K562 (cell line): ENCODE measurements at regions not wholly inside any gene's neighbourhood (a gene's known extent, or its start where the extent isn't known, plus 50 kb on each side); places are given as distances from the start of the nearest gene placed in this dataset.
A peak's percentile ranks its signal among the peaks of the same experiment; 100 is the strongest.

ENCODE experiments used
- CBX1 ChIP-seq: sonication (generic); IDR thresholded peaks from 2 replicates; pipeline ENCODE4 v1.6.1; 2016; ENCODE audit warnings: antibody characterized with exemption, low read depth, mild to moderate bottlenecking
- FOXP1 ChIP-seq: sonication (generic); formaldehyde crosslinking; IDR thresholded peaks from 2 replicates; pipeline ENCODE4 v1.8.0; 2022; ENCODE audit warnings: mild to moderate bottlenecking, missing genetic modification reagents
- HMG20A ChIP-seq: fragments of 450-650 bp; formaldehyde crosslinking; conservative IDR thresholded peaks from 2 replicates; pipeline ENCODE4 v1.4.0; 2020; ENCODE audit warnings: mild to moderate bottlenecking, mixed read lengths
- HNRNPLL ChIP-seq: fragments of 200-400 bp; formaldehyde crosslinking; IDR thresholded peaks from 2 replicates; pipeline ENCODE4 v1.6.1; 2017; ENCODE audit warnings: low read length, low read depth, mild to moderate bottlenecking; ENCODE audit not compliant: poor library complexity, severe bottlenecking
- HNRNPUL1 ChIP-seq: fragments of 200-400 bp; formaldehyde crosslinking; IDR thresholded peaks from 2 replicates; pipeline ENCODE4 v1.6.1; 2017; ENCODE audit warnings: low read length
- MED1 ChIP-seq: sonication (generic); formaldehyde crosslinking; IDR thresholded peaks from 2 replicates; pipeline ENCODE4 v1.8.1; 2023; ENCODE audit warnings: missing genetic modification reagents, borderline replicate concordance
- NFRKB ChIP-seq: fragments of 450-650 bp; IDR thresholded peaks from 2 replicates; pipeline ENCODE4 v1.6.1; 2016; ENCODE audit warnings: low read depth
- POLR2G ChIP-seq: fragments of 200-400 bp; formaldehyde crosslinking; IDR thresholded peaks from 2 replicates; pipeline ENCODE4 v1.6.1; 2017; ENCODE audit warnings: low read depth, mild to moderate bottlenecking, antibody characterized with exemption, low read length, moderate library complexity
- RB1 ChIP-seq: fragments of 450-650 bp; IDR thresholded peaks from 2 replicates; pipeline ENCODE4 v1.6.1; 2017; ENCODE audit warnings: low read depth, mild to moderate bottlenecking
- RREB1 ChIP-seq: fragments of 250-450 bp; sonication (Bioruptor Pico); IDR thresholded peaks from 2 replicates; pipeline ENCODE4 v1.4.0; 2020
- SAFB ChIP-seq: fragments of 200-400 bp; formaldehyde crosslinking; IDR thresholded peaks from 2 replicates; pipeline ENCODE4 v1.6.1; 2017; ENCODE audit warnings: low read depth, low read length, borderline replicate concordance
- SETDB1 ChIP-seq: IDR thresholded peaks from one replicate; pipeline ENCODE4 v1.6.1; 2012; ENCODE audit warnings: low read length, control low read depth, inconsistent platforms
- SLC30A9 ChIP-seq: fragments of 250-450 bp; sonication (Bioruptor Pico); IDR thresholded peaks from 2 replicates; pipeline ENCODE4 v1.8.0; 2022; ENCODE audit warnings: mild to moderate bottlenecking, moderate library complexity
- TEAD2 ChIP-seq: fragments of 450-650 bp; IDR thresholded peaks from 2 replicates; pipeline ENCODE4 v1.6.1; 2016; ENCODE audit warnings: missing genetic modification characterization, control low read depth, missing compliant biosample characterization
- U2AF1 ChIP-seq: fragments of 200-400 bp; formaldehyde crosslinking; optimal IDR thresholded peaks from 2 replicates; pipeline ENCODE3; 2017; ENCODE audit warnings: mild to moderate bottlenecking, low read depth, low read length, moderate library complexity
- XRCC4 ChIP-seq: IDR thresholded peaks from one replicate; pipeline ENCODE4 v1.6.1; 2011; ENCODE audit not compliant: insufficient read depth, insufficient read length; ENCODE audit errors: extremely low read depth
- ZNF12 ChIP-seq: sonication (generic); formaldehyde crosslinking; IDR thresholded peaks from 2 replicates; pipeline ENCODE4 v1.4.0; 2020; ENCODE audit warnings: mild to moderate bottlenecking, missing genetic modification reagents
- ZNF165 ChIP-seq: fragments of 250-450 bp; sonication (Bioruptor Pico); IDR thresholded peaks from 2 replicates; pipeline ENCODE4 v1.4.0; 2020; ENCODE audit warnings: borderline replicate concordance
- ZNF24 ChIP-seq: fragments of 450-650 bp; IDR thresholded peaks from 2 replicates; pipeline ENCODE4 v1.6.1; 2016
- ZNF316 ChIP-seq: fragments of 450-650 bp; IDR thresholded peaks from 2 replicates; pipeline ENCODE4 v1.6.1; 2016
- TF ChIP-seq, protein P1 (sequence below): fragments of 450-650 bp; IDR thresholded peaks from 2 replicates; pipeline ENCODE4 v1.6.1; 2018; ENCODE audit warnings: mild to moderate bottlenecking, low read depth; ENCODE audit not compliant: partially characterized antibody
- TF ChIP-seq, protein P2 (sequence below), 2 experiments: fragments of 250-450 bp in 1 of 2; fragments of 450-650 bp in 1 of 2; sonication (Bioruptor Pico) in 1 of 2; IDR thresholded peaks; 2 replicates each; pipeline versions ENCODE4 v1.6.1 to v1.8.0; 2016 to 2021; ENCODE audit warnings: mild to moderate bottlenecking in 2 of 2, moderate library complexity in 2 of 2, missing compliant biosample characterization in 1 of 2, missing genetic modification characterization in 1 of 2

DNA sequence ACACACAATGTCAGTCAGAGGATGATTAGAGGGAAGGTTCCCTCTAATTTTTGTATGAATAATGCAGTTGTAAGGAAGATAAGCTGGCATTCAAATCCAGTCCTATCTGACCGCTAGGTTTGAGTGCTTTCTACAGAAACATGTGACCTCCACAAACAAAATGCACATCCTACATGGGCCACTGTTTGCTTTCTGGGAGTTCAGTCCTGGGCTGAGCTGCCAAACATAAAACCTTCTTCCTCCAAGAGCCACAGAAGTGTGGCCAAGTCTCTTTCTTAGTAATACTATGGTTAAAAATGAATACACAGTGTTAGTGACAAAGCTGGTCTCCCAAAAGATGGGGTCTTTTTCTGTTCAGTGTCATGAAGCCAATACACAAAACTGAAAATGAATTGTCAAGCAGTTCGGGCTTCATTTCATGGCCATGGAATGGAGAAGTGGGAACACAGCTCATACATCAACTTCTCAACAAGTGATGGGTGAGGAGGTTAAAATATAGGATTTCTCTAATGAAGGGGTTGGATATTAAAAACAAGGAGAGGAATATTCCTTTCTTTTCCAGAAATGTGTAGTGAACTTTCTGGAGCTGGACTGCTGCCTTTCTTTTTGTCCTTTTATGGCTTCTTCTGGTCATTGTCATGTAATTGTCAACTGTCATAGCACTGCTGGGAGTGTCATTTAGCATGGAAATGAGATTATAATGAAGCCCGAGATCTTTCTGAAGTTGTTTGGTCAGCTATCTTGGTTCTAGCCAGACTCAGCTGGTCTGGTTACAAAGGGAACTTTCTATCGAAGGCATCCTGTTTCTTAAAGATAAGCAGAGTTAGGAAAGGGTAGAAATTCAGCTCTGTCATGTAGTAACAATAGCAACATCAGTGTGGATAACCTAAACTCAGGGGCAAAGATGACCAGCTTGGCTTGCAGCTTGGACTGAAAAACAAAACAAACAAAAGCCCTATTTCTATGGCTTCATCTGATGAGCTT, 135.1 kb downstream of the CHD1L start (continued):
- no peak for TF ChIP-seq RREB1 (CRISPR knock-in tag)
- no peak for TF ChIP-seq ZNF24
- TF ChIP-seq ZNF12 (CRISPR knock-in tag): no peak
- TF ChIP-seq MED1 (CRISPR knock-in tag): no peak
- TF ChIP-seq SETDB1: no peak
- TF ChIP-seq ZNF165 (CRISPR knock-in tag): no peak
- TF ChIP-seq, protein P1, sequence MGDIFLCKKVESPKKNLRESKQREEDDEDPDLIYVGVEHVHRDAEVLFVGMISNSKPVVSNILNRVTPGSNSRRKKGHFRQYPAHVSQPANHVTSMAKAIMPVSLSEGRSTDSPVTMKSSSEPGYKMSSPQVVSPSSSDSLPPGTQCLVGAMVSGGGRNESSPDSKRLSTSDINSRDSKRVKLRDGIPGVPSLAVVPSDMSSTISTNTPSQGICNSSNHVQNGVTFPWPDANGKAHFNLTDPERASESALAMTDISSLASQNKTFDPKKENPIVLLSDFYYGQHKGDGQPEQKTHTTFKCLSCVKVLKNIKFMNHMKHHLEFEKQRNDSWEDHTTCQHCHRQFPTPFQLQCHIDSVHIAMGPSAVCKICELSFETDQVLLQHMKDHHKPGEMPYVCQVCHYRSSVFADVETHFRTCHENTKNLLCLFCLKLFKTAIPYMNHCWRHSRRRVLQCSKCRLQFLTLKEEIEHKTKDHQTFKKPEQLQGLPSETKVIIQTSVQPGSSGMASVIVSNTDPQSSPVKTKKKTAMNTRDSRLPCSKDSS: no peak
- TF ChIP-seq NFRKB: peak; percentile 92
- TF ChIP-seq XRCC4: no peak
- TF ChIP-seq SAFB: no peak
- TF ChIP-seq HMG20A (CRISPR knock-in tag): no peak
- no peak for TF ChIP-seq FOXP1 (CRISPR knock-in tag)
- peak; percentile 92 for TF ChIP-seq ZNF316
- TF ChIP-seq SLC30A9 (CRISPR knock-in tag): no peak
- TF ChIP-seq CBX1: no peak
- TF ChIP-seq U2AF1: no peak
- no peak for TF ChIP-seq POLR2G
- TF ChIP-seq HNRNPUL1: no peak
- no peak for TF ChIP-seq TEAD2 (tag)
- TF ChIP-seq, protein P2, sequence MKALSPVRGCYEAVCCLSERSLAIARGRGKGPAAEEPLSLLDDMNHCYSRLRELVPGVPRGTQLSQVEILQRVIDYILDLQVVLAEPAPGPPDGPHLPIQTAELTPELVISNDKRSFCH (CRISPR knock-in tag; IDR thresholded peaks at IDR 0.05): no peak
- TF ChIP-seq, protein P2 (tag; IDR thresholded peaks at IDR 0.05): no peak
- no peak for TF ChIP-seq HNRNPLL
- TF ChIP-seq RB1: no peak
